Upper lobe of left lung (tissue), 4 donors: ENCODE measurements at regions not wholly inside any gene's neighbourhood (a gene's known extent, or its start where the extent isn't known, plus 50 kb on each side); places are given as distances from the start of the nearest gene placed in this dataset.
"Not testable (repeated sequence)": the region's sequence is repeated elsewhere in the genome, so short reads cannot be mapped to it uniquely, and the experiment has no call there.

ENCODE experiments used
- EP300 ChIP-seq, 4 donors: sonication (generic); formaldehyde crosslinking; IDR thresholded peaks; one replicate each; pipeline ENCODE4 v1.5.1; 2017; ENCODE audit warnings: antibody characterized with exemption in 4 of 4, control low read depth in 2 of 4
- POLR2A ChIP-seq, 4 donors: fragments of 450-650 bp; IDR thresholded peaks; one replicate each; pipeline ENCODE4 v1.5.1; 2016 to 2017; ENCODE audit warnings: antibody characterized with exemption in 4 of 4, mild to moderate bottlenecking in 2 of 4
- POLR2AphosphoS5 ChIP-seq, 2 donors: sonication (generic); formaldehyde crosslinking; IDR thresholded peaks; one replicate each; pipeline ENCODE4 v1.5.1; 2017; ENCODE audit warnings: antibody characterized with exemption in 2 of 2
- TF ChIP-seq, protein P1 (sequence below), 6 experiments: fragments of 450-650 bp in 4 of 6; fragments of 200-600 bp in 2 of 6; sonication (generic) in 2 of 6; IDR thresholded peaks; one replicate each; pipeline ENCODE4 v1.5.1; 2016 to 2019; ENCODE audit warnings: antibody characterized with exemption in 6 of 6

DNA sequence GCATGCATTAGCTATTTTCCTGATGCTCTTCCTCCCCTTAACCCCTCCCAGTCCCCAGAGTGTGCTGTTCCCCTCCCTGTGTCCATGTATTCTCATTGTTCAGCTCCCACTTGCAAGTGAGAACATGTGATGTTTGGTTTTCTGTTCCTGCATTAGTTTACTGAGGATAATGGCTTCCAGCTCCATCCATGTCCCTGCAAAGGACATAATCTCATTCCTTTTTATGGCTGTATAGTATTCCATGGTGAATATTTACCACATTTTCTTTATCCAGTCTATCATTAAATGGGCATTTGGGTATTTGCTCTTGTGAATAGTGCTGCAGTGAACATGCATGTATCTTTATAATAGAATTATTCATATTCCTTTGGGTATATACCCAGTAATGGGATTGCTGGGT lies 109.7 kb upstream of the NEDD4L start:
- TF ChIP-seq, protein P1, sequence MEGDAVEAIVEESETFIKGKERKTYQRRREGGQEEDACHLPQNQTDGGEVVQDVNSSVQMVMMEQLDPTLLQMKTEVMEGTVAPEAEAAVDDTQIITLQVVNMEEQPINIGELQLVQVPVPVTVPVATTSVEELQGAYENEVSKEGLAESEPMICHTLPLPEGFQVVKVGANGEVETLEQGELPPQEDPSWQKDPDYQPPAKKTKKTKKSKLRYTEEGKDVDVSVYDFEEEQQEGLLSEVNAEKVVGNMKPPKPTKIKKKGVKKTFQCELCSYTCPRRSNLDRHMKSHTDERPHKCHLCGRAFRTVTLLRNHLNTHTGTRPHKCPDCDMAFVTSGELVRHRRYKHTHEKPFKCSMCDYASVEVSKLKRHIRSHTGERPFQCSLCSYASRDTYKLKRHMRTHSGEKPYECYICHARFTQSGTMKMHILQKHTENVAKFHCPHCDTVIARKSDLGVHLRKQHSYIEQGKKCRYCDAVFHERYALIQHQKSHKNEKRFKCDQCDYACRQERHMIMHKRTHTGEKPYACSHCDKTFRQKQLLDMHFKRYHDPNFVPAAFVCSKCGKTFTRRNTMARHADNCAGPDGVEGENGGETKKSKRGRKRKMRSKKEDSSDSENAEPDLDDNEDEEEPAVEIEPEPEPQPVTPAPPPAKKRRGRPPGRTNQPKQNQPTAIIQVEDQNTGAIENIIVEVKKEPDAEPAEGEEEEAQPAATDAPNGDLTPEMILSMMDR (IDR thresholded peaks at IDR 0.05), result not testable (repeated sequence)
- TF ChIP-seq POLR2AphosphoS5, EP300, POLR2A (IDR thresholded peaks at IDR 0.05): not testable (repeated sequence)
